Loucy (cell line): ENCODE measurements at regions not wholly inside any gene's neighbourhood (a gene's known extent, or its start where the extent isn't known, plus 50 kb on each side); places are given as distances from the start of the nearest gene placed in this dataset.

ENCODE experiments used
- CTCF ChIP-seq: fragments of 200-600 bp; sonication (generic); conservative IDR thresholded peaks from 2 replicates; pipeline ENCODE4 v1.5.1; 2014; ENCODE audit warnings: mild to moderate bottlenecking, antibody characterized with exemption, low read length
- EZH2phosphoT487 ChIP-seq: fragments of 200-600 bp; IDR thresholded peaks from 2 replicates; pipeline ENCODE4 v1.6.1; 2018; ENCODE audit warnings: antibody characterized with exemption, mild to moderate bottlenecking, moderate library complexity, borderline replicate concordance

GRCh38 chr13:74444864-74445479 lies 310.8 kb upstream of the KLF12 start:
- TF ChIP-seq CTCF (no peak), EZH2phosphoT487 (no peak)
